Liver (tissue), 8 donors: ENCODE measurements at regions not wholly inside any gene's neighbourhood (a gene's known extent, or its start where the extent isn't known, plus 50 kb on each side); places are given as distances from the start of the nearest gene placed in this dataset.

Source experiments
- DNase-seq: peaks from one replicate; pipeline ENCODE4 v3.0.0-alpha.2; 2017; ENCODE audit warnings: low spot score
- H3K27ac ChIP-seq, 2 donors: one replicate each; pipeline ENCODE4 v1.7.0; 2013; ENCODE audit warnings: inconsistent platforms in 2 of 2, low read length in 2 of 2, control low read depth in 1 of 2, low read depth in 1 of 2, mild to moderate bottlenecking in 1 of 2
- H3K27me3 ChIP-seq, 4 donors: one replicate each; pipeline versions ENCODE4 v1.6.1 to v1.7.0; 2013; ENCODE audit warnings: low read length in 3 of 4, inconsistent platforms in 1 of 4, mild to moderate bottlenecking in 1 of 4, moderate library complexity in 1 of 4; ENCODE audit not compliant: control insufficient read depth in 4 of 4, insufficient read depth in 4 of 4
- H3K36me3 ChIP-seq, 4 donors: one replicate each; pipeline versions ENCODE4 v1.6.1 to v1.7.0; 2013; ENCODE audit warnings: low read length in 3 of 4, mild to moderate bottlenecking in 3 of 4, low read depth in 1 of 4, moderate library complexity in 1 of 4; ENCODE audit not compliant: control insufficient read depth in 4 of 4, insufficient read depth in 3 of 4
- H3K4me1 ChIP-seq, 4 donors: one replicate each; pipeline versions ENCODE4 v1.6.1 to v1.7.0; 2013; ENCODE audit warnings: low read length in 3 of 4, mild to moderate bottlenecking in 3 of 4, moderate library complexity in 1 of 4; ENCODE audit not compliant: control insufficient read depth in 4 of 4, insufficient read depth in 4 of 4
- H3K4me3 ChIP-seq, 3 donors: one replicate each; pipeline versions ENCODE4 v1.6.1 to v1.7.0; 2013; ENCODE audit warnings: low read length in 3 of 3, control low read depth in 1 of 3, low read depth in 1 of 3, mild to moderate bottlenecking in 1 of 3
- H3K9ac ChIP-seq, 2 donors: one replicate each; pipeline ENCODE4 v1.7.0; 2013; ENCODE audit warnings: low read length in 2 of 2, mild to moderate bottlenecking in 2 of 2, moderate library complexity in 2 of 2, control low read depth in 1 of 2, low read depth in 1 of 2
- H3K9me3 ChIP-seq, 4 donors: one replicate each; pipeline versions ENCODE4 v1.6.1 to v1.7.0; 2013; ENCODE audit warnings: low read length in 3 of 4; ENCODE audit not compliant: control insufficient read depth in 4 of 4
- CTCF ChIP-seq: fragments of 150-350 bp; IDR thresholded peaks from 2 replicates; pipeline ENCODE4 v1.5.1; 2017; ENCODE audit warnings: improper control_type of control experiment, low read depth, low read length; ENCODE audit not compliant: missing input control
- EGR1 ChIP-seq, 2 donors: IDR thresholded peaks; 2 replicates each; pipeline ENCODE4 v1.6.1; 2016 to 2018; ENCODE audit warnings: antibody characterized with exemption in 2 of 2, low read depth in 2 of 2
- FOXA1 ChIP-seq: IDR thresholded peaks from 2 replicates; pipeline ENCODE4 v1.6.1; 2016; ENCODE audit warnings: antibody characterized with exemption
- HNF4A ChIP-seq, 2 donors: conservative IDR thresholded peaks; 2 replicates each; pipeline ENCODE4 v1.6.1; 2016; ENCODE audit warnings: antibody characterized with exemption in 2 of 2, mild to moderate bottlenecking in 2 of 2
- HNF4G ChIP-seq: IDR thresholded peaks from 2 replicates; pipeline ENCODE4 v1.6.1; 2016; ENCODE audit warnings: antibody characterized with exemption
- JUND ChIP-seq, 2 donors: IDR thresholded peaks; 2 replicates each; pipeline ENCODE4 v1.6.1; 2016; ENCODE audit warnings: antibody characterized with exemption in 2 of 2
- NR2F2 ChIP-seq: IDR thresholded peaks from 2 replicates; pipeline ENCODE4 v1.6.1; 2016; ENCODE audit warnings: antibody characterized with exemption
- RAD21 ChIP-seq, 2 donors: IDR thresholded peaks; 2 replicates each; pipeline ENCODE4 v1.6.1; 2016; ENCODE audit warnings: antibody characterized with exemption in 2 of 2, mild to moderate bottlenecking in 2 of 2
- RXRA ChIP-seq, 2 donors: IDR thresholded peaks; 2 replicates each; pipeline ENCODE4 v1.6.1; 2017 to 2018; ENCODE audit warnings: antibody characterized with exemption in 2 of 2, mild to moderate bottlenecking in 1 of 2
- SP1 ChIP-seq: IDR thresholded peaks from 2 replicates; pipeline ENCODE4 v1.6.1; 2018; ENCODE audit warnings: antibody characterized with exemption, mild to moderate bottlenecking
- YY1 ChIP-seq: IDR thresholded peaks from 2 replicates; pipeline ENCODE4 v1.6.1; 2016; ENCODE audit warnings: antibody characterized with exemption, mild to moderate bottlenecking
- WGBS: extraction: QIAGEN DNeasy Blood & Tissue Kit; methylation state at CpG from one replicate; pipeline ENCODE4 v1.1.7; 2013; 5-methylcytosine and 5-hydroxymethylcytosine counted together
- TF ChIP-seq, protein P1 (sequence below): IDR thresholded peaks from 2 replicates; pipeline ENCODE4 v1.6.1; 2016; ENCODE audit warnings: antibody characterized with exemption
- donor health status: healthy.
- donor health status: healthy.
- donor health status: healthy.
- donor health status: healthy.
- donor health status: healthy.

- 71% methylated on average over 9 of the region's 9 CpGs for WGBS
- TF ChIP-seq CTCF (no peak), NR2F2 (no peak), RXRA (IDR thresholded peaks at IDR 0.05) (no peak), EGR1 (IDR thresholded peaks at IDR 0.05; ENCODE audit: low read depth in 2 of 2) (no peak), SP1 (no peak)
Observed at GRCh38 chr13:84263354-84264069, 381.2 kb upstream of the SLITRK1 start.

DNA sequence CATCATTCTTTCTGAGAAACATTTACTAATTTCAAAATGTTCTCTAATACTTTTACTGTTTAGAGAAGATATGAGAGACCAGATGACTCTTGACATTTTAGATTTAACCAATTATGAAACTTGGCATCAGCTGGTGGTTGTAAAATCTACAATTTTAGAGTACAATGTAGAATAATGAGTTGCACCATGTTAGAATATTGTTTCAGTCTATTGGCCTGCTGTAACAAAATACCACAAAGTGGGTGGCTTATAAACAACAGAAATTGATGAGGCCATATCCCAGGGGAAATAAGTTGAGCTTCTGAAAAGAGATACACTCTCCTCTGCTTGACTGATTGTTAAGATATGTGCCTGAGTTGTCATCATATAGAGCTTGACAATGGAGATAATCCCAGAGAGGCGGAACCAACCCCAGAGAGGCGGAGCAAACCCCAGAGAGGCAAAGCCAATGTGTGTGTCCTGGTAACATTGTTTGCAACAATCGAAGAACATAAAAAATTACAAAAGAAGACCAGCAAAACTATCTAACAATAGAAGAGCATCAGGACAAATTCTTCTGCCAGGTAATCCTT, 373.0 kb upstream of the SLITRK1 start:
- Histone ChIP-seq H3K27me3 (no peaks in the 10 kb centered on the region), H3K9ac (no peak overlapping the region), H3K36me3 (no peaks in the 10 kb centered on the region), H3K4me1 (no peaks in the 10 kb centered on the region), H3K27ac (no peak overlapping the region), H3K4me3 (no peak overlapping the region), H3K9me3 (no peaks in the 10 kb centered on the region)
- no peak for TF ChIP-seq YY1
- TF ChIP-seq RXRA (IDR thresholded peaks at IDR 0.05), result no peak
- TF ChIP-seq NR2F2, result no peak
- TF ChIP-seq CTCF, result no peak
- TF ChIP-seq, protein P1, sequence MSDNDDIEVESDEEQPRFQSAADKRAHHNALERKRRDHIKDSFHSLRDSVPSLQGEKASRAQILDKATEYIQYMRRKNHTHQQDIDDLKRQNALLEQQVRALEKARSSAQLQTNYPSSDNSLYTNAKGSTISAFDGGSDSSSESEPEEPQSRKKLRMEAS, result no peak
- no peak for TF ChIP-seq RAD21 (IDR thresholded peaks at IDR 0.05)
- TF ChIP-seq HNF4A (conservative IDR thresholded peaks at IDR 0.05), result no peak
- no peak for DNase-seq
- WGBS, result 77% methylated on average over 3 of the region's 3 CpGs

More at GRCh38 chr13:84263354-84264069, 381.2 kb upstream of the SLITRK1 start:
- no peak overlapping the region for H3K27ac ChIP-seq
- no peaks in the 10 kb centered on the region for H3K9me3 ChIP-seq
- H3K27me3 ChIP-seq, result no peaks in the 10 kb centered on the region
- DNase-seq, result no peak
- no peak overlapping the region for H3K4me3 ChIP-seq
- no peaks in the 10 kb centered on the region for H3K36me3 ChIP-seq
- no peak overlapping the region for H3K9ac ChIP-seq
- no peaks in the 10 kb centered on the region for H3K4me1 ChIP-seq

DNA sequence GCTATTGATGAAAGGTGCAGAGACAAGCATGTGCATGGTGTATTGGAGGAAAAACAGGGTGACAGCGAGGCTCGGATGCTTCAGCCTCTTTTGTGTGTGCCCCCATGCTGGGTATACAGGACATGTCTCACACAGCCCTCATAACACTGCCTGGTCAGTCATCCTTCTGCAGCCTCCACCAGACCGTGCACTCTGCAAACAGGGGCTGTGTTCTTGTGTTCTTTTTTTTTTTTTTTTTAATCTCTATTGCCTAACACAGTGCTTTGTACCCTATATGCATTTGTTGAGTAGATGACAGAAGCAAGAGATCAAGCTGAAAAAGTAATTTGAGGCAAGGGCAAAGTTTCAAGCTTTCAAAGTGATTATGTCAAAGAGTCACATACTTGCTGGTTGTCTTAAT, 367.2 kb upstream of the SLITRK1 start:
- no peaks in the 10 kb centered on the region for H3K36me3 ChIP-seq
- 68% methylated on average over 3 of the region's 3 CpGs for WGBS
- no peak overlapping the region for H3K9ac ChIP-seq
- H3K4me3 ChIP-seq, result no peak overlapping the region
- no peak for DNase-seq
- no peaks in the 10 kb centered on the region for H3K4me1 ChIP-seq
- H3K27me3 ChIP-seq, result no peaks in the 10 kb centered on the region
- H3K9me3 ChIP-seq, result no peaks in the 10 kb centered on the region
- TF ChIP-seq CTCF, result no peak
- TF ChIP-seq RAD21 (IDR thresholded peaks at IDR 0.05), result no peak
- TF ChIP-seq FOXA1, result no peak
- no peak for TF ChIP-seq SP1
- TF ChIP-seq JUND (IDR thresholded peaks at IDR 0.05), result no peak
- no peak for TF ChIP-seq HNF4G
- TF ChIP-seq YY1, result no peak
- H3K27ac ChIP-seq, result no peak overlapping the region
